SH-SY5Y (cell line): ENCODE measurements at regions not wholly inside any gene's neighbourhood (a gene's known extent, or its start where the extent isn't known, plus 50 kb on each side); places are given as distances from the start of the nearest gene placed in this dataset.

Experiments
- GATA2 ChIP-seq: IDR thresholded peaks from 2 replicates; pipeline ENCODE4 v1.6.1; 2011; ENCODE audit warnings: mild to moderate bottlenecking, low read depth, low read length
- GATA3 ChIP-seq: IDR thresholded peaks from 2 replicates; pipeline ENCODE4 v1.6.1; 2011; ENCODE audit warnings: low read depth, mild to moderate bottlenecking, low read length, moderate library complexity

- TF ChIP-seq GATA3 (no peak), GATA2 (no peak)
Observed at GRCh38 chr13:108044954-108045353, 170.4 kb downstream of the LIG4 start.

GRCh38 chr13:108037348-108037747 lies 178.0 kb downstream of the LIG4 start:
- TF ChIP-seq GATA3 = no peak

GRCh38 chr13:108036411-108036932 lies 178.9 kb downstream of the LIG4 start:
- TF ChIP-seq GATA2 = no peak
- TF ChIP-seq GATA3 = no peak

- no peak for TF ChIP-seq GATA2
- no peak for TF ChIP-seq GATA3
Observed at GRCh38 chr13:108034909-108035410, 180.4 kb downstream of the LIG4 start.

GRCh38 chr13:108033800-108034707 lies 181.3 kb downstream of the LIG4 start:
- TF ChIP-seq GATA3 (no peak), GATA2 (no peak)

GRCh38 chr13:108031865-108032264 lies 183.5 kb downstream of the LIG4 start:
- TF ChIP-seq GATA2 = no peak

- TF ChIP-seq GATA3 (no peak), GATA2 (no peak)
Observed at GRCh38 chr13:108030769-108031168, 184.6 kb downstream of the LIG4 start.

- no peak for TF ChIP-seq GATA2
- no peak for TF ChIP-seq GATA3
Observed at GRCh38 chr13:108026680-108027410, 188.5 kb downstream of the LIG4 start.

GRCh38 chr13:108020027-108020426 lies 195.3 kb downstream of the LIG4 start:
- TF ChIP-seq GATA2 (no peak), GATA3 (no peak)

GRCh38 chr13:108018371-108018870 lies 196.9 kb downstream of the LIG4 start:
- TF ChIP-seq GATA3 = no peak
- TF ChIP-seq GATA2 = no peak

GRCh38 chr13:108006619-108007018 lies 208.7 kb downstream of the LIG4 start:
- TF ChIP-seq GATA3 (no peak), GATA2 (no peak)

- TF ChIP-seq GATA2 = no peak
- no peak for TF ChIP-seq GATA3
Observed at GRCh38 chr13:108005231-108005630, 210.1 kb downstream of the LIG4 start.

- TF ChIP-seq GATA3 = no peak
- TF ChIP-seq GATA2 = no peak
Observed at GRCh38 chr13:108003626-108004025, 211.7 kb downstream of the LIG4 start.

- TF ChIP-seq GATA2 (no peak), GATA3 (no peak)
Observed at GRCh38 chr13:108000998-108001397, 214.3 kb downstream of the LIG4 start.
